H9 (cell line): ENCODE measurements at regions not wholly inside any gene's neighbourhood (a gene's known extent, or its start where the extent isn't known, plus 50 kb on each side); places are given as distances from the start of the nearest gene placed in this dataset.

Source experiments
- DNase-seq: peaks from one replicate; pipeline ENCODE4 v3.0.0-alpha.2; 2017
- H2AFZ ChIP-seq: one replicate; pipeline ENCODE4 v1.6.1; 2013; ENCODE audit warnings: mild to moderate bottlenecking, low read length, control low read depth, moderate library complexity
- H2AK5ac ChIP-seq: 2 replicates; pipeline ENCODE4 v1.6.1; 2013; ENCODE audit warnings: low read length, control low read depth, mixed read lengths; ENCODE audit not compliant: insufficient read length
- H2BK120ac ChIP-seq: one replicate; pipeline ENCODE4 v1.6.1; 2013; ENCODE audit warnings: low read depth, mild to moderate bottlenecking, low read length, control low read depth, inconsistent platforms; ENCODE audit not compliant: poor library complexity, severe bottlenecking
- H2BK12ac ChIP-seq: 2 replicates; pipeline ENCODE4 v1.6.1; 2013; ENCODE audit warnings: low read length, control low read depth, mixed read lengths, low read depth; ENCODE audit not compliant: insufficient read length
- H2BK15ac ChIP-seq: 2 replicates; pipeline ENCODE4 v1.6.1; 2013; ENCODE audit warnings: low read depth, low read length, control low read depth
- H2BK20ac ChIP-seq: one replicate; pipeline ENCODE4 v1.6.1; 2013; ENCODE audit warnings: low read depth, mild to moderate bottlenecking, low read length, control low read depth, inconsistent platforms; ENCODE audit not compliant: poor library complexity, severe bottlenecking
- H2BK5ac ChIP-seq: 2 replicates; pipeline ENCODE4 v1.6.1; 2013; ENCODE audit warnings: low read length, control low read depth, mixed read lengths; ENCODE audit not compliant: insufficient read length
- H3K14ac ChIP-seq: 2 replicates; pipeline ENCODE4 v1.6.1; 2013; ENCODE audit warnings: low read length, control low read depth; ENCODE audit not compliant: insufficient read depth
- H3K18ac ChIP-seq: 2 replicates; pipeline ENCODE4 v1.6.1; 2013; ENCODE audit warnings: low read depth, mild to moderate bottlenecking, mixed read lengths, low read length, control low read depth; ENCODE audit not compliant: insufficient read length
- H3K23ac ChIP-seq: 2 replicates; pipeline ENCODE4 v1.6.1; 2013; ENCODE audit warnings: low read length, control low read depth, mixed read lengths, low read depth; ENCODE audit not compliant: insufficient read length
- H3K23me2 ChIP-seq: 2 replicates; pipeline ENCODE4 v1.6.1; 2013; ENCODE audit warnings: low read depth, mild to moderate bottlenecking, mixed read lengths, low read length, control low read depth; ENCODE audit not compliant: insufficient read length, poor library complexity, severe bottlenecking
- H3K27ac ChIP-seq: 2 replicates; pipeline ENCODE4 v1.5.1; 2013; ENCODE audit warnings: low read length, control low read depth, mixed read lengths, low read depth; ENCODE audit not compliant: insufficient read length
- H3K27me3 ChIP-seq: 2 replicates; pipeline ENCODE4 v1.6.1; 2013; ENCODE audit warnings: low read length, control low read depth, inconsistent platforms; ENCODE audit not compliant: insufficient read depth
- H3K4ac ChIP-seq: 2 replicates; pipeline ENCODE4 v1.6.1; 2013; ENCODE audit warnings: low read depth, mild to moderate bottlenecking, control low read depth, inconsistent platforms, low read length, moderate library complexity
- H3K4me1 ChIP-seq: 2 replicates; pipeline ENCODE4 v1.6.1; 2013; ENCODE audit warnings: low read length, control low read depth, inconsistent platforms; ENCODE audit not compliant: insufficient read depth
- H3K4me2 ChIP-seq: 2 replicates; pipeline ENCODE4 v1.6.1; 2013; ENCODE audit warnings: low read length, control low read depth, mixed read lengths; ENCODE audit not compliant: insufficient read length, insufficient read depth
- H3K56ac ChIP-seq: 2 replicates; pipeline ENCODE4 v1.6.1; 2013; ENCODE audit warnings: low read depth, mild to moderate bottlenecking, mixed read lengths, low read length, control low read depth; ENCODE audit not compliant: insufficient read length
- H3K79me1 ChIP-seq: 2 replicates; pipeline ENCODE4 v1.6.1; 2013; ENCODE audit warnings: low read depth, mild to moderate bottlenecking, moderate library complexity, low read length, control low read depth, inconsistent platforms; ENCODE audit not compliant: insufficient read depth, poor library complexity, severe bottlenecking
- H3K79me2 ChIP-seq: 2 replicates; pipeline ENCODE4 v1.6.1; 2013; ENCODE audit warnings: low read length, control low read depth, inconsistent platforms; ENCODE audit not compliant: insufficient read depth
- H3K9ac ChIP-seq: 2 replicates; pipeline ENCODE4 v1.6.1; 2013; ENCODE audit warnings: low read length, control low read depth, mixed read lengths; ENCODE audit not compliant: insufficient read length; ENCODE audit errors: extremely low read depth
- H3K9me3 ChIP-seq: one replicate; pipeline ENCODE4 v1.6.1; 2013; ENCODE audit warnings: low read depth, low read length, inconsistent platforms; ENCODE audit not compliant: control insufficient read depth
- H3T11ph ChIP-seq: one replicate; pipeline ENCODE4 v1.6.1; 2013; ENCODE audit warnings: mild to moderate bottlenecking, low read length, control low read depth, inconsistent platforms
- H4K20me1 ChIP-seq: one replicate; pipeline ENCODE4 v1.6.1; 2013; ENCODE audit not compliant: control insufficient read depth, insufficient read length, insufficient read depth
- H4K5ac ChIP-seq: 2 replicates; pipeline ENCODE4 v1.6.1; 2013; ENCODE audit warnings: low read depth, mild to moderate bottlenecking, mixed read lengths, low read length, control low read depth; ENCODE audit not compliant: insufficient read length
- H4K8ac ChIP-seq: replicated peaks from 2 replicates; pipeline ENCODE4 v1.6.1; 2013; ENCODE audit warnings: low read length, control low read depth, mixed read lengths, low read depth; ENCODE audit not compliant: insufficient read length
- H4K91ac ChIP-seq: 2 replicates; pipeline ENCODE4 v1.6.1; 2013; ENCODE audit warnings: low read depth, mild to moderate bottlenecking, moderate library complexity, mixed read lengths, low read length, control low read depth; ENCODE audit not compliant: insufficient read length
- H3K27ac Mint-ChIP-seq, 3 experiments: 2 replicates in 2 of 3; 3 replicates in 1 of 3; pipeline ENCODE4 v1.8.0; 2020 to 2021; ENCODE audit warnings: mixed read lengths in 3 of 3, mild to moderate bottlenecking in 1 of 3, moderate library complexity in 1 of 3
- H3K27me3 Mint-ChIP-seq: 2 replicates; pipeline ENCODE4 v1.8.0; 2021; ENCODE audit warnings: low read depth, mild to moderate bottlenecking, moderate library complexity, mixed read lengths
- H3K36me3 Mint-ChIP-seq, 3 experiments: 2 replicates in 2 of 3; 3 replicates in 1 of 3; pipeline ENCODE4 v1.8.0; 2020 to 2021; ENCODE audit warnings: low read depth in 3 of 3, mixed read lengths in 3 of 3; ENCODE audit not compliant: insufficient read depth in 1 of 3
- H3K4me1 Mint-ChIP-seq, 2 experiments: 2 replicates each; pipeline ENCODE4 v1.8.0; 2020; ENCODE audit warnings: mixed read lengths in 2 of 2
- H3K4me3 Mint-ChIP-seq, 2 experiments: 2 replicates in 1 of 2; 3 replicates in 1 of 2; pipeline ENCODE4 v1.8.0; 2020 to 2021; ENCODE audit warnings: mild to moderate bottlenecking in 2 of 2, mixed read lengths in 2 of 2, moderate library complexity in 1 of 2
- H3K9me3 Mint-ChIP-seq, 2 experiments: 2 replicates in 1 of 2; 3 replicates in 1 of 2; pipeline ENCODE4 v1.8.0; 2020; ENCODE audit warnings: mild to moderate bottlenecking in 2 of 2, mixed read lengths in 2 of 2, moderate library complexity in 1 of 2
- WGBS: extraction: QIAGEN DNeasy Blood & Tissue Kit; methylation state at CpG from one replicate; pipeline ENCODE4 v1.1.7; 2013; ENCODE audit warnings: missing lambda C conversion rate, low lambda C conversion rate, mixed read lengths; ENCODE audit not compliant: insufficient read length; ENCODE audit errors: extremely low coverage; 5-methylcytosine and 5-hydroxymethylcytosine counted together
- TF ChIP-seq, protein P1 (sequence below): fragments of 200-600 bp; sonication (generic); conservative IDR thresholded peaks from 3 replicates; pipeline ENCODE4 v1.8.0; 2021; ENCODE audit warnings: antibody characterized with exemption, mild to moderate bottlenecking

DNA sequence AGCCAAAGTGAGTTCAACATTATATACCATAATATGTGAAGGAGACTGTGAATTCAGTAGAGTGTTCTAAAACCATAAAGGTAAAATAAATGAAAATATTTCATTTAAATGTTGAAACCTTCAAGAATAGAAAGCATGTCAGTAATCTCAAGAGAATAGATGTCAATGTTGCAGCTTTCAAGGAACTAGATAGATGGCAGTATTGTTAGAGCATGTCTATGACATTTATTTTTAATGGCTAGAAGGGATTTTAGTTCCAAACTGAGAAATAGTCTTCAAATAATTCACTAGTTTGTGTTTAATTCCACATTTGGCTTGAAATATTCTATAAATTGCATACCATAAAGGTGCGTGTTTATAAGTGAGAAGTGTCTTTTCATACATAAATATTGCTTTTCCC is 326.5 kb downstream of the FLRT2 start:
- no peaks in the 10 kb centered on the region for H3K36me3 Mint-ChIP-seq
- Histone ChIP-seq H4K91ac (no peak overlapping the region), H2AK5ac (no peak overlapping the region), H2BK20ac (no peak overlapping the region), H3K9ac (no peak overlapping the region), H3K27ac (no peak overlapping the region), H3K79me2 (no peaks in the 10 kb centered on the region), H3K4ac (no peak overlapping the region), H3K27me3 (no peaks in the 10 kb centered on the region), H2BK5ac (no peak overlapping the region), H2BK12ac (no peak overlapping the region), H3K4me2 (no peak overlapping the region), H4K20me1 (no peaks in the 10 kb centered on the region), H3K23me2 (no peaks in the 10 kb centered on the region), H3K4me1 (no peaks in the 10 kb centered on the region), H2BK120ac (no peak overlapping the region), H3K79me1 (no peaks in the 10 kb centered on the region), H4K5ac (no peak overlapping the region), H3K56ac (no peak overlapping the region), H3K9me3 (no peaks in the 10 kb centered on the region), H3K23ac (no peak overlapping the region), H4K8ac (no peak overlapping the region), H2AFZ (no peak overlapping the region), H2BK15ac (no peak overlapping the region), H3K18ac (no peak overlapping the region), H3K14ac (no peak overlapping the region), H3T11ph (no peak overlapping the region)
- no peak for DNase-seq
- H3K27me3 Mint-ChIP-seq, result no peaks in the 10 kb centered on the region
- TF ChIP-seq, protein P1, sequence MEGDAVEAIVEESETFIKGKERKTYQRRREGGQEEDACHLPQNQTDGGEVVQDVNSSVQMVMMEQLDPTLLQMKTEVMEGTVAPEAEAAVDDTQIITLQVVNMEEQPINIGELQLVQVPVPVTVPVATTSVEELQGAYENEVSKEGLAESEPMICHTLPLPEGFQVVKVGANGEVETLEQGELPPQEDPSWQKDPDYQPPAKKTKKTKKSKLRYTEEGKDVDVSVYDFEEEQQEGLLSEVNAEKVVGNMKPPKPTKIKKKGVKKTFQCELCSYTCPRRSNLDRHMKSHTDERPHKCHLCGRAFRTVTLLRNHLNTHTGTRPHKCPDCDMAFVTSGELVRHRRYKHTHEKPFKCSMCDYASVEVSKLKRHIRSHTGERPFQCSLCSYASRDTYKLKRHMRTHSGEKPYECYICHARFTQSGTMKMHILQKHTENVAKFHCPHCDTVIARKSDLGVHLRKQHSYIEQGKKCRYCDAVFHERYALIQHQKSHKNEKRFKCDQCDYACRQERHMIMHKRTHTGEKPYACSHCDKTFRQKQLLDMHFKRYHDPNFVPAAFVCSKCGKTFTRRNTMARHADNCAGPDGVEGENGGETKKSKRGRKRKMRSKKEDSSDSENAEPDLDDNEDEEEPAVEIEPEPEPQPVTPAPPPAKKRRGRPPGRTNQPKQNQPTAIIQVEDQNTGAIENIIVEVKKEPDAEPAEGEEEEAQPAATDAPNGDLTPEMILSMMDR, result peak; percentile 56
- WGBS, result no CpG with 5 or more reads among the region's 1 CpG
- H3K9me3 Mint-ChIP-seq, result no peaks in the 10 kb centered on the region
- H3K27ac Mint-ChIP-seq, result no peak overlapping the region
- H3K4me3 Mint-ChIP-seq, result no peak overlapping the region
- no peaks in the 10 kb centered on the region for H3K4me1 Mint-ChIP-seq
